ENCODE measurements at regions not wholly inside any gene's neighbourhood (a gene's known extent, or its start where the extent isn't known, plus 50 kb on each side); places are given as distances from the start of the nearest gene placed in this dataset.

DNA sequence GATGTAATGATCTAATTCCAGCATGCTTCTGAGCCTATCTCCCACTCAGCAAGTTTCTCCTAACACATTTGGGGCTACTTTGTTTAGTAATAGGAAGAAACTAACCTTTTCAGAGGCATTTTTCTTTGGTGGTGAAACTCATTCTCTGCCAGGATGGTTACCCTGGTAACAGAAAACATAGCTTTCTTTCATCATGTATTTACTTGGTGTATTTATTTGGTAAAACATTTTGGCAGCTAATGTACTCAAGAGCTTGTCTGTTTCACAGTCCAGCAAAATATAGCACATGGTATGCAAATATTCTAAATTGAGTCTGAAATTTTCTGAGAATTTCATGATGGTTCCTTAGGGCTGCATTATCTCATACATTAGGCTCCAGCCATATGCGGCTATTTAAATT lies 100.0 kb downstream of the SLC35B3 start:
- Histone ChIP-seq H3K4me1 (no peaks in the 10 kb centered on the region), H3K36me3 (no peaks in the 10 kb centered on the region), H3K27me3 (no peaks in the 10 kb centered on the region), H3K4me3 (no peak overlapping the region), H3K27ac (no peak overlapping the region), H3K9me3 (no peaks in the 10 kb centered on the region)
- intact Hi-C loops (cut with DNase I; ENCODE audit: low total_unique reads), result no loop called here
- 87 to 90% (median 89%) methylated on average over 1 of the region's 1 CpG for WGBS, 5 donors
- TF ChIP-seq POLR2AphosphoS5 (IDR thresholded peaks at IDR 0.05), result no peak
- TF ChIP-seq POLR2A (IDR thresholded peaks at IDR 0.05), result no peak
- TF ChIP-seq EP300 (IDR thresholded peaks at IDR 0.05), result no peak
- TF ChIP-seq, protein P1, sequence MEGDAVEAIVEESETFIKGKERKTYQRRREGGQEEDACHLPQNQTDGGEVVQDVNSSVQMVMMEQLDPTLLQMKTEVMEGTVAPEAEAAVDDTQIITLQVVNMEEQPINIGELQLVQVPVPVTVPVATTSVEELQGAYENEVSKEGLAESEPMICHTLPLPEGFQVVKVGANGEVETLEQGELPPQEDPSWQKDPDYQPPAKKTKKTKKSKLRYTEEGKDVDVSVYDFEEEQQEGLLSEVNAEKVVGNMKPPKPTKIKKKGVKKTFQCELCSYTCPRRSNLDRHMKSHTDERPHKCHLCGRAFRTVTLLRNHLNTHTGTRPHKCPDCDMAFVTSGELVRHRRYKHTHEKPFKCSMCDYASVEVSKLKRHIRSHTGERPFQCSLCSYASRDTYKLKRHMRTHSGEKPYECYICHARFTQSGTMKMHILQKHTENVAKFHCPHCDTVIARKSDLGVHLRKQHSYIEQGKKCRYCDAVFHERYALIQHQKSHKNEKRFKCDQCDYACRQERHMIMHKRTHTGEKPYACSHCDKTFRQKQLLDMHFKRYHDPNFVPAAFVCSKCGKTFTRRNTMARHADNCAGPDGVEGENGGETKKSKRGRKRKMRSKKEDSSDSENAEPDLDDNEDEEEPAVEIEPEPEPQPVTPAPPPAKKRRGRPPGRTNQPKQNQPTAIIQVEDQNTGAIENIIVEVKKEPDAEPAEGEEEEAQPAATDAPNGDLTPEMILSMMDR (IDR thresholded peaks at IDR 0.05), result no peak
- DNase-seq, result peak in 1 of 2 donors; percentile 5

DNA sequence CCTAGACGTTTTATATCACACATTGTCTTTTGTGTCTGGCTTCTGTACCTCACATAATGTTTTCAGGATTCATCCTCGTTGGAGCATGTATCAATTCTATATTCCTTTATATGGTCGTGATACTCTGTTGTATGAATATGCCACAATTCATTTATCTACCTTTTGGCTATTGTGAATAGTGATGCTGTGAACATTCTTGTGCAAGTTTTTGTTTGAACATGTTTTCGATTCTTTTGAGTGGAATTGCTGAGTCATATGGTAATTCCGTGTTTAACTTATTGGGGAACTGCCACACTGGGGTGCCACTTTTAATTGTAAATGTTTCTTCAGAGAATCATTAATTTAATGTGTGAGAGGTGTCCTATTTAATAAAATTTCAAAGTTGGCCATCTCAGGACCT lies 101.2 kb downstream of the SLC35B3 start:
- TF ChIP-seq POLR2A (IDR thresholded peaks at IDR 0.05), result no peak
- TF ChIP-seq, protein P1 (IDR thresholded peaks at IDR 0.05), result no peak
- TF ChIP-seq POLR2AphosphoS5 (IDR thresholded peaks at IDR 0.05), result no peak
- no peak for TF ChIP-seq EP300 (IDR thresholded peaks at IDR 0.05)
- intact Hi-C loops (cut with DNase I; ENCODE audit: low total_unique reads), result no loop called here
- WGBS, 5 donors, result 52 to 65% (median 63%) methylated on average over 5 of the region's 5 CpGs

DNA sequence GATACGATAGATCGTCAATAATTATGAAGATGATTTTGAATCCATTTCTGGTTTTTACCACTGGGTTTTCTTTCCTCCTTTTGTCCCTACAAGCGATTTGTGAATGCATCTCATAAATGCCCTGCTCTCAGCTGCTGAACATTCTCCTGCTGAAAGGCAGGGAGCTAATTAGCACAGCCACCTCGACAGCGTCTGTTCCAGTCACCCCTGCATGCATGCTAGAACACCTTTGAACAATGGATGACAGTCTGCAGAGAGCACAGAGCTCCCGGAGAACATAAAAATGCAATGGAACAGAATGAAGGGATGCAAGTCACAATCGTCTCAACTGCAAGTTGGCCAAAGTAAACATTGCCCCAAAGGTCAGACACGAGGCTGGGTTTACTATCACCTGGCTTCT lies 105.8 kb downstream of the SLC35B3 start:
- no peak overlapping the region for H3K27ac ChIP-seq
- H3K4me1 ChIP-seq, result no peaks in the 10 kb centered on the region
- no peaks in the 10 kb centered on the region for H3K9me3 ChIP-seq
- intact Hi-C loops (cut with DNase I; ENCODE audit: low total_unique reads), result no loop called here
- no peak overlapping the region for H3K4me3 ChIP-seq
- H3K27me3 ChIP-seq, result no peaks in the 10 kb centered on the region
- TF ChIP-seq, protein P1 (IDR thresholded peaks at IDR 0.05), result no peak
- no peak for TF ChIP-seq POLR2A (IDR thresholded peaks at IDR 0.05)
- no peak for TF ChIP-seq EP300 (IDR thresholded peaks at IDR 0.05)
- TF ChIP-seq POLR2AphosphoS5 (IDR thresholded peaks at IDR 0.05), result no peak
- WGBS, 5 donors, result 38 to 41% (median 40%) methylated on average over 8 of the region's 8 CpGs
- H3K36me3 ChIP-seq, result no peaks in the 10 kb centered on the region
- DNase-seq, result no peak

More for the DNA sequence above, 101.2 kb downstream of the SLC35B3 start:
- Histone ChIP-seq H3K27ac (no peak overlapping the region), H3K4me1 (no peaks in the 10 kb centered on the region), H3K9me3 (no peaks in the 10 kb centered on the region), H3K4me3 (no peak overlapping the region), H3K36me3 (no peaks in the 10 kb centered on the region), H3K27me3 (no peaks in the 10 kb centered on the region)
- DNase-seq, result no peak

DNA sequence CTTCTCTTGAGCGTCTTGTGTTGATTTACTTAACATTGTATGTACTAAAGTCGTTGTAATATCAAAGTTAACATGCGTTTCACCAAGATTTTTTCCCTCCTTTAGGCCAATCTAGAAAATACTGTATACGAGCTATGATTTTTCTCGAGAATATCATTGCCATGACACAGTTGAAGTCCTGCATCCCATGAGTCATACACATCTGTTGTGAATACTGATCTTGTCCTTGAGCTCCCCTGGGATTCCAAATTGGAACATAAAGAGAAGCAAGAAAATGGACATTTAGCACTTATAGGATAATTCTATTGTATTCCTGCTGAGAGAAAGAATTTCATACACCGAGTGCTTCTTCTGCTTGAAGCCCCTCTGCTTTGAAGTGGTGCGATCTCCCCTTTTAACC lies 109.6 kb downstream of the SLC35B3 start:
- TF ChIP-seq EP300 (IDR thresholded peaks at IDR 0.05), result no peak
- no peak for TF ChIP-seq POLR2AphosphoS5 (IDR thresholded peaks at IDR 0.05)
- TF ChIP-seq, protein P1 (IDR thresholded peaks at IDR 0.05), result no peak
- no peak for TF ChIP-seq POLR2A (IDR thresholded peaks at IDR 0.05)
- Histone ChIP-seq H3K9me3 (no peaks in the 10 kb centered on the region), H3K27me3 (no peaks in the 10 kb centered on the region), H3K27ac (no peak overlapping the region), H3K4me3 (no peak overlapping the region), H3K36me3 (no peaks in the 10 kb centered on the region), H3K4me1 (no peaks in the 10 kb centered on the region)
- no peak for DNase-seq
- intact Hi-C loops (cut with DNase I; ENCODE audit: low total_unique reads), result no loop called here
- 73 to 82% (median 80%) methylated on average over 7 of the region's 7 CpGs for WGBS, 5 donors
